ENCODE measurements at regions not wholly inside any gene's neighbourhood (a gene's known extent, or its start where the extent isn't known, plus 50 kb on each side); places are given as distances from the start of the nearest gene placed in this dataset.

DNA sequence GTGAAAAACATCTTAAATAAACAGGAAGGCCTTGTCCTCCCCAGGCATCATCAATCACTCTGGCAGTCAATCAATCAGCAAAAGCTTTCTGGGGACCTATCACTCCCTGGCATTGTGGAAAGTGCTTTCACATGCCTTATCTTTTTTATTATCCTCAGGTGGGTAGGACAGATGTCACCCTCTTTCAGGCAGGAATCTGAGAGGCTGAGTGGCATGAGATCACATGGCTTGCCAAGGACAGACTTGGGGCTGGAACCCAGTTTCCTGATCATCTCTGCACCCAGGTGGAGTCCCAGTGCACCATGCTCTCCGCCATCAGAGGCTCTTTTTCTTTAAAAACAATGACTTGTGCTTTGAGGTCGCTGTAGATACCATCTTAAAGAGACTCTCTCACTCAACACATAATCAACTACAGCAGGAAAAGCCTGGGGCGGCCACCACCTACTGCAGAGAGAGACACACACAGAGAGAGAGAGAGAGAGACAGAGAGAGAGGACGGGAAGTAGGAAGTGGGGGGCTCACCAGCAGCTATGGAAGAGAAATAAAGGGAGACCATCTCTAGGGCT lies 282.7 kb downstream of the PTTG2 start (continued):
- TF ChIP-seq, protein P1, sequence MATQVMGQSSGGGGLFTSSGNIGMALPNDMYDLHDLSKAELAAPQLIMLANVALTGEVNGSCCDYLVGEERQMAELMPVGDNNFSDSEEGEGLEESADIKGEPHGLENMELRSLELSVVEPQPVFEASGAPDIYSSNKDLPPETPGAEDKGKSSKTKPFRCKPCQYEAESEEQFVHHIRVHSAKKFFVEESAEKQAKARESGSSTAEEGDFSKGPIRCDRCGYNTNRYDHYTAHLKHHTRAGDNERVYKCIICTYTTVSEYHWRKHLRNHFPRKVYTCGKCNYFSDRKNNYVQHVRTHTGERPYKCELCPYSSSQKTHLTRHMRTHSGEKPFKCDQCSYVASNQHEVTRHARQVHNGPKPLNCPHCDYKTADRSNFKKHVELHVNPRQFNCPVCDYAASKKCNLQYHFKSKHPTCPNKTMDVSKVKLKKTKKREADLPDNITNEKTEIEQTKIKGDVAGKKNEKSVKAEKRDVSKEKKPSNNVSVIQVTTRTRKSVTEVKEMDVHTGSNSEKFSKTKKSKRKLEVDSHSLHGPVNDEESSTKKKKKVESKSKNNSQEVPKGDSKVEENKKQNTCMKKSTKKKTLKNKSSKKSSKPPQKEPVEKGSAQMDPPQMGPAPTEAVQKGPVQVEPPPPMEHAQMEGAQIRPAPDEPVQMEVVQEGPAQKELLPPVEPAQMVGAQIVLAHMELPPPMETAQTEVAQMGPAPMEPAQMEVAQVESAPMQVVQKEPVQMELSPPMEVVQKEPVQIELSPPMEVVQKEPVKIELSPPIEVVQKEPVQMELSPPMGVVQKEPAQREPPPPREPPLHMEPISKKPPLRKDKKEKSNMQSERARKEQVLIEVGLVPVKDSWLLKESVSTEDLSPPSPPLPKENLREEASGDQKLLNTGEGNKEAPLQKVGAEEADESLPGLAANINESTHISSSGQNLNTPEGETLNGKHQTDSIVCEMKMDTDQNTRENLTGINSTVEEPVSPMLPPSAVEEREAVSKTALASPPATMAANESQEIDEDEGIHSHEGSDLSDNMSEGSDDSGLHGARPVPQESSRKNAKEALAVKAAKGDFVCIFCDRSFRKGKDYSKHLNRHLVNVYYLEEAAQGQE (IDR thresholded peaks at IDR 0.05; ENCODE audit: borderline replicate concordance), result 0 out of 2 replicates have a peak, but pooled peaks have one; percentile 11
- TF ChIP-seq, protein P1 (CRISPR knock-in tag; IDR thresholded peaks at IDR 0.05; ENCODE audit: low read depth), result no peak
- TF ChIP-seq GATA2 (CRISPR knock-in tag; IDR thresholded peaks at IDR 0.05) (peak; percentile 83), KDM4B (IDR thresholded peaks at IDR 0.05; ENCODE audit: borderline replicate concordance in 2 of 2, low read depth in 1 of 2) (no peak), EHMT2 (IDR thresholded peaks at IDR 0.05) (peak; percentile 10; the same call in 1 of the 2 replicates), ILK (tag; IDR thresholded peaks at IDR 0.05; ENCODE audit: borderline replicate concordance, low read depth) (no peak), NCOR1 (IDR thresholded peaks at IDR 0.05) (peak; percentile 12), ZNF408 (CRISPR knock-in tag; IDR thresholded peaks at IDR 0.05; ENCODE audit: low read depth) (no peak), PTTG1 (tag; IDR thresholded peaks at IDR 0.05; ENCODE audit: low read depth) (no peak), SMARCB1 (IDR thresholded peaks at IDR 0.05; ENCODE audit: insufficient read length, low read depth) (no peak), ZNF274 (IDR thresholded peaks at IDR 0.05; ENCODE audit: borderline replicate concordance, low read depth, low read length) (no peak), KDM2B (CRISPR knock-in tag; IDR thresholded peaks at IDR 0.05) (no peak), DDX20 (tag; IDR thresholded peaks at IDR 0.05; ENCODE audit: low read depth) (no peak), STAT5A (IDR thresholded peaks at IDR 0.05; ENCODE audit: borderline replicate concordance, low read length) (no peak), HDAC1 (IDR thresholded peaks at IDR 0.05) (0 out of 4 replicates have a peak, but pooled peaks of 1 of the 2 experiments have one; percentile 35), MAFK (IDR thresholded peaks at IDR 0.05; ENCODE audit: low read length) (peak; percentile 7; the same call in 1 of the 2 replicates), SIN3B (IDR thresholded peaks at IDR 0.05; ENCODE audit: low read depth) (no peak), HNRNPH1 (optimal IDR thresholded peaks at IDR 0.05; ENCODE audit: low read depth, low read length) (no peak), NFIX (CRISPR knock-in tag; IDR thresholded peaks at IDR 0.05; ENCODE audit: low read depth) (no peak), ARID3A (IDR thresholded peaks at IDR 0.05; ENCODE audit: borderline replicate concordance, low read depth, low read length) (no peak)

Measured in K562 (cell line).